Astrocyte (in vitro differentiated cells and primary cell): ENCODE measurements at regions not wholly inside any gene's neighbourhood (a gene's known extent, or its start where the extent isn't known, plus 50 kb on each side); places are given as distances from the start of the nearest gene placed in this dataset.

Experiments used
- CTCF ChIP-seq: IDR thresholded peaks from 2 replicates; pipeline ENCODE4 v1.5.1; 2011; ENCODE audit warnings: low read depth, mild to moderate bottlenecking, inconsistent platforms, low read length, moderate library complexity; ENCODE audit not compliant: insufficient read depth
- EZH2 ChIP-seq: IDR thresholded peaks from 2 replicates; pipeline ENCODE4 v1.6.1; 2012; ENCODE audit warnings: mild to moderate bottlenecking, low read length, inconsistent platforms; ENCODE audit not compliant: insufficient read depth

- TF ChIP-seq CTCF (no peak), EZH2 (no peak)
Measured at GRCh38 chrX:124440695-124441094, 94.3 kb downstream of the SH2D1A start.
